GM12878 (cell line): ENCODE measurements at regions not wholly inside any gene's neighbourhood (a gene's known extent, or its start where the extent isn't known, plus 50 kb on each side); places are given as distances from the start of the nearest gene placed in this dataset.

Experiments
- BCLAF1 ChIP-seq: fragments of 450-650 bp; IDR thresholded peaks from 2 replicates; pipeline ENCODE4 v1.6.1; 2017; ENCODE audit warnings: antibody characterized with exemption, mild to moderate bottlenecking, moderate library complexity
- CEBPB ChIP-seq, 2 experiments: fragments of 150-350 bp in 1 of 2; IDR thresholded peaks; 2 replicates each; pipeline ENCODE4 v1.6.1; 2012 to 2014; ENCODE audit warnings: low read depth in 2 of 2, low read length in 2 of 2, borderline replicate concordance in 1 of 2, inconsistent platforms in 1 of 2
- CHD4 ChIP-seq: fragments of 200-600 bp; sonication (generic); IDR thresholded peaks from 2 replicates; pipeline ENCODE4 v1.6.1; 2016; ENCODE audit warnings: mild to moderate bottlenecking
- CTCF ChIP-seq, 3 experiments: IDR thresholded peaks in 2 of 3; conservative IDR thresholded peaks in 1 of 3; 2 replicates each; pipeline ENCODE4 v1.5.1; 2011; ENCODE audit warnings: low read depth in 3 of 3, low read length in 3 of 3, mild to moderate bottlenecking in 3 of 3, control low read depth in 2 of 3, moderate library complexity in 2 of 3, inconsistent platforms in 1 of 3, mixed read lengths in 1 of 3; ENCODE audit not compliant: control insufficient read depth in 2 of 3, insufficient read depth in 1 of 3; ENCODE audit errors: extremely low read depth in 1 of 3
- EP300 ChIP-seq, 2 experiments: fragments of 150-350 bp in 1 of 2; IDR thresholded peaks; 2 replicates each; pipeline ENCODE4 v1.6.1; 2011 to 2012; ENCODE audit warnings: low read depth in 2 of 2, low read length in 2 of 2, borderline replicate concordance in 1 of 2, improper control_type of control experiment in 1 of 2, inconsistent platforms in 1 of 2; ENCODE audit not compliant: control insufficient read depth in 1 of 2
- GABPA ChIP-seq: IDR thresholded peaks from 2 replicates; pipeline ENCODE4 v1.6.1; 2014; ENCODE audit warnings: antibody characterized with exemption, low read depth, mild to moderate bottlenecking, inconsistent platforms
- MEF2A ChIP-seq: IDR thresholded peaks from 2 replicates; pipeline ENCODE4 v1.6.1; 2011; ENCODE audit warnings: low read depth, mild to moderate bottlenecking, low read length, moderate library complexity; ENCODE audit not compliant: insufficient read depth
- MEF2B ChIP-seq: fragments of 450-650 bp; IDR thresholded peaks from 2 replicates; pipeline ENCODE4 v1.6.1; 2018; ENCODE audit warnings: mild to moderate bottlenecking, moderate library complexity; ENCODE audit not compliant: partially characterized antibody, poor library complexity, severe bottlenecking
- POU2F2 ChIP-seq: IDR thresholded peaks from 3 replicates; pipeline ENCODE4 v1.6.1; 2011; ENCODE audit warnings: low read depth, mild to moderate bottlenecking, low read length, borderline replicate concordance
- RFX5 ChIP-seq: IDR thresholded peaks from 2 replicates; pipeline ENCODE4 v1.6.1; 2011; ENCODE audit warnings: low read depth, low read length, improper control_type of control experiment
- SIN3A ChIP-seq: IDR thresholded peaks from 2 replicates; pipeline ENCODE4 v1.6.1; 2012; ENCODE audit warnings: low read depth, low read length, improper control_type of control experiment
- STAT3 ChIP-seq: IDR thresholded peaks from 2 replicates; pipeline ENCODE4 v1.6.1; 2011; ENCODE audit warnings: low read depth, low read length, improper control_type of control experiment
- TARDBP ChIP-seq: IDR thresholded peaks from 2 replicates; pipeline ENCODE4 v1.6.1; 2016; ENCODE audit warnings: borderline replicate concordance
- TBL1XR1 ChIP-seq: IDR thresholded peaks from 2 replicates; pipeline ENCODE4 v1.6.1; 2012; ENCODE audit warnings: low read depth, low read length, improper control_type of control experiment

- TF ChIP-seq STAT3: no peak
- no peak for TF ChIP-seq MEF2A
- TF ChIP-seq EP300 (IDR thresholded peaks at IDR 0.05; ENCODE audit: borderline replicate concordance in 1 of 2, control insufficient read depth in 1 of 2, low read depth in 2 of 2, low read length in 2 of 2): no peak
- TF ChIP-seq TARDBP: no peak
- no peak for TF ChIP-seq CHD4
- no peak for TF ChIP-seq SIN3A
- no peak for TF ChIP-seq GABPA
- no peak for TF ChIP-seq RFX5
- no peak for TF ChIP-seq CTCF (IDR thresholded peaks at IDR 0.05 in 2 of 3, conservative IDR thresholded peaks at IDR 0.05 in 1 of 3; ENCODE audit: control insufficient read depth in 2 of 3, extremely low read depth in 1 of 3, insufficient read depth in 1 of 3, low read depth in 3 of 3, low read length in 3 of 3)
- no peak for TF ChIP-seq POU2F2
- TF ChIP-seq MEF2B: no peak
- no peak for TF ChIP-seq TBL1XR1
- TF ChIP-seq BCLAF1: no peak
- no peak for TF ChIP-seq CEBPB (IDR thresholded peaks at IDR 0.05; ENCODE audit: borderline replicate concordance in 1 of 2, low read depth in 2 of 2, low read length in 2 of 2)
Observed at GRCh38 chr14:26067341-26067740, 530.5 kb downstream of the NOVA1 start.
